ENCODE measurements at regions not wholly inside any gene's neighbourhood (a gene's known extent, or its start where the extent isn't known, plus 50 kb on each side); places are given as distances from the start of the nearest gene placed in this dataset.

GRCh38 chr3:59189939-59190338 is 140.1 kb upstream of the CFAP20DC start:
- no peak for TF ChIP-seq CTCF (IDR thresholded peaks at IDR 0.05; ENCODE audit: low read length)
- TF ChIP-seq EZH2 (optimal IDR thresholded peaks at IDR 0.05; ENCODE audit: low read depth, low read length), result no peak

Data from MM.1S (cell line).